IMR-90 (cell line): ENCODE measurements at regions not wholly inside any gene's neighbourhood (a gene's known extent, or its start where the extent isn't known, plus 50 kb on each side); places are given as distances from the start of the nearest gene placed in this dataset.

Source experiments
- ATAC-seq: fragments of 200-7000 bp; cut with Tn5 transposase; 2 replicates; pipeline ENCODE4 v1.9.1; 2020; ENCODE audit warnings: low read depth, mild to moderate bottlenecking, moderate library complexity
- BruUV-seq: library from RNA; stranded (reverse); fragments of 400-500 nt; replicated peaks from 2 replicates; lab custom pipeline; 2021; lab: Mats Ljungman, UMichigan
- CTCF ChIA-PET: fragments of 300-600 bp; formaldehyde crosslinking; extraction: SDS; loops from one replicate; lab custom pipeline; 2021; ENCODE audit warnings: antibody characterized with exemption; lab: Yijun Ruan, JAX
- POLR2A ChIA-PET: fragments of 300-600 bp; sonication (Branson Sonifier 250); formaldehyde crosslinking; loops from one replicate; lab custom pipeline; 2022; ENCODE audit warnings: antibody characterized with exemption; ENCODE audit not compliant: unreplicated experiment; lab: Charles Lee
- DNase-seq: peaks from one replicate; pipeline ENCODE4 v3.0.0; 2013
- H2AFZ ChIP-seq: replicated peaks from 2 replicates; pipeline ENCODE3; 2013; ENCODE audit warnings: low read length, mild to moderate bottlenecking; ENCODE audit not compliant: poor library complexity
- H2AK5ac ChIP-seq: 2 replicates; pipeline ENCODE4 v1.6.1; 2013; ENCODE audit warnings: low read depth, low read length, inconsistent platforms
- H2AK9ac ChIP-seq: replicated peaks from 2 replicates; pipeline ENCODE3; 2013; ENCODE audit warnings: mild to moderate bottlenecking, low read depth, low read length, moderate library complexity; ENCODE audit not compliant: poor library complexity
- H2BK120ac ChIP-seq: 2 replicates; pipeline ENCODE4 v1.6.1; 2013; ENCODE audit warnings: low read depth, low read length, inconsistent platforms
- H2BK15ac ChIP-seq: 3 replicates; pipeline ENCODE4 v1.6.1; 2013; ENCODE audit warnings: low read depth, low read length, inconsistent platforms
- H2BK20ac ChIP-seq: 2 replicates; pipeline ENCODE4 v1.6.1; 2013; ENCODE audit warnings: low read depth, mild to moderate bottlenecking, inconsistent platforms, low read length, moderate library complexity
- H2BK5ac ChIP-seq: 2 replicates; pipeline ENCODE4 v1.6.1; 2013; ENCODE audit warnings: mild to moderate bottlenecking, low read depth, low read length, inconsistent platforms; ENCODE audit not compliant: poor library complexity, severe bottlenecking
- H3K14ac ChIP-seq: replicated peaks from 2 replicates; pipeline ENCODE4 v1.6.1; 2013; ENCODE audit warnings: low read depth, low read length, inconsistent platforms
- H3K18ac ChIP-seq: 2 replicates; pipeline ENCODE4 v1.6.1; 2013; ENCODE audit warnings: low read depth, low read length, control low read depth
- H3K23ac ChIP-seq: 2 replicates; pipeline ENCODE4 v1.6.1; 2013; ENCODE audit warnings: low read depth, low read length, inconsistent platforms
- H3K27ac ChIP-seq: 2 replicates; pipeline ENCODE4 v1.5.1; 2013; ENCODE audit warnings: mild to moderate bottlenecking, control low read depth, low read length; ENCODE audit not compliant: insufficient read depth
- H3K27me3 ChIP-seq: 2 replicates; pipeline ENCODE4 v1.6.1; 2013; ENCODE audit warnings: low read length; ENCODE audit not compliant: control insufficient read depth, insufficient read depth
- H3K36me3 ChIP-seq: 2 replicates; pipeline ENCODE4 v1.6.1; 2013; ENCODE audit warnings: low read length, mixed read lengths; ENCODE audit not compliant: control insufficient read depth, insufficient read depth
- H3K4ac ChIP-seq: 2 replicates; pipeline ENCODE4 v1.6.1; 2013; ENCODE audit warnings: low read depth, low read length, inconsistent platforms
- H3K4me1 ChIP-seq: 2 replicates; pipeline ENCODE4 v1.6.1; 2013; ENCODE audit warnings: low read length, mixed read lengths; ENCODE audit not compliant: control insufficient read depth, insufficient read depth
- H3K4me2 ChIP-seq: 2 replicates; pipeline ENCODE4 v1.6.1; 2013; ENCODE audit warnings: low read depth, mild to moderate bottlenecking, control low read depth, low read length, moderate library complexity
- H3K4me3 ChIP-seq: 2 replicates; pipeline ENCODE4 v1.5.1; 2013; ENCODE audit warnings: low read depth, mild to moderate bottlenecking, control low read depth, low read length, moderate library complexity; ENCODE audit not compliant: insufficient read depth
- H3K56ac ChIP-seq: 2 replicates; pipeline ENCODE4 v1.6.1; 2013; ENCODE audit warnings: low read length, inconsistent platforms; ENCODE audit not compliant: insufficient read depth; ENCODE audit errors: extremely low read depth
- H3K79me1 ChIP-seq, 2 experiments: 2 replicates each; pipeline ENCODE4 v1.6.1; 2013; ENCODE audit warnings: low read length in 2 of 2, inconsistent platforms in 1 of 2, low read depth in 1 of 2
- H3K9ac ChIP-seq: 2 replicates; pipeline ENCODE4 v1.6.1; 2013; ENCODE audit warnings: low read depth, low read length, control low read depth
- H3K9me1 ChIP-seq: 2 replicates; pipeline ENCODE4 v1.6.1; 2013; ENCODE audit warnings: low read length, inconsistent platforms; ENCODE audit not compliant: insufficient read depth
- H3K9me3 ChIP-seq: 2 replicates; pipeline ENCODE4 v1.6.1; 2013; ENCODE audit warnings: low read length; ENCODE audit not compliant: control insufficient read depth, insufficient read depth
- H4K20me1 ChIP-seq: 2 replicates; pipeline ENCODE4 v1.6.1; 2013; ENCODE audit warnings: low read length, inconsistent platforms; ENCODE audit not compliant: insufficient read depth
- H4K5ac ChIP-seq: 2 replicates; pipeline ENCODE4 v1.6.1; 2013; ENCODE audit warnings: mild to moderate bottlenecking, low read depth, low read length, control low read depth
- H4K8ac ChIP-seq, 2 experiments: 2 replicates each; pipeline ENCODE4 v1.6.1; 2013; ENCODE audit warnings: low read depth in 2 of 2, low read length in 2 of 2, control low read depth in 1 of 2, inconsistent platforms in 1 of 2
- H4K91ac ChIP-seq: 2 replicates; pipeline ENCODE4 v1.6.1; 2013; ENCODE audit warnings: low read depth, low read length, inconsistent platforms; ENCODE audit not compliant: insufficient read depth
- BHLHE40 ChIP-seq: fragments of 150-350 bp; IDR thresholded peaks from 2 replicates; pipeline ENCODE4 v1.6.1; 2016; ENCODE audit warnings: mild to moderate bottlenecking, low read depth, low read length
- ELK1 ChIP-seq: fragments of 150-350 bp; IDR thresholded peaks from 2 replicates; pipeline ENCODE4 v1.6.1; 2016; ENCODE audit warnings: low read depth, mild to moderate bottlenecking, low read length, moderate library complexity, borderline replicate concordance
- FOS ChIP-seq: fragments of 150-350 bp; IDR thresholded peaks from 2 replicates; pipeline ENCODE4 v1.6.1; 2016; ENCODE audit warnings: low read depth, low read length
- MAFK ChIP-seq: IDR thresholded peaks from 2 replicates; pipeline ENCODE4 v1.6.1; 2012; ENCODE audit warnings: low read depth, low read length, improper control_type of control experiment
- MAZ ChIP-seq: IDR thresholded peaks from 2 replicates; pipeline ENCODE4 v1.6.1; 2012; ENCODE audit warnings: low read depth, mild to moderate bottlenecking, low read length, improper control_type of control experiment, moderate library complexity, borderline replicate concordance
- MXI1 ChIP-seq: IDR thresholded peaks from 2 replicates; pipeline ENCODE4 v1.6.1; 2012; ENCODE audit warnings: low read depth, mild to moderate bottlenecking, low read length, moderate library complexity, borderline replicate concordance
- NFE2L2 ChIP-seq: fragments of 150-350 bp; IDR thresholded peaks from 2 replicates; pipeline ENCODE4 v1.6.1; 2016; ENCODE audit warnings: low read depth, mild to moderate bottlenecking, low read length
- POLR2A ChIP-seq: IDR thresholded peaks from 2 replicates; pipeline ENCODE4 v1.6.1; 2012; ENCODE audit warnings: mild to moderate bottlenecking, low read depth, low read length
- RAD21 ChIP-seq: IDR thresholded peaks from 2 replicates; pipeline ENCODE4 v1.6.1; 2012; ENCODE audit warnings: low read length, improper control_type of control experiment
- RCOR1 ChIP-seq: IDR thresholded peaks from 2 replicates; pipeline ENCODE4 v1.6.1; 2012; ENCODE audit warnings: mild to moderate bottlenecking, low read length, improper control_type of control experiment; ENCODE audit not compliant: insufficient replicate concordance
- RFX5 ChIP-seq: IDR thresholded peaks from 2 replicates; pipeline ENCODE4 v1.8.0; 2012; ENCODE audit warnings: low read depth, mild to moderate bottlenecking, low read length, moderate library complexity
- SMC3 ChIP-seq: fragments of 150-350 bp; IDR thresholded peaks from 2 replicates; pipeline ENCODE4 v1.6.1; 2016; ENCODE audit warnings: low read depth, mild to moderate bottlenecking, antibody characterized with exemption, low read length, moderate library complexity
- dilution Hi-C: fragments of 300-500 bp; cut with HindIII; formaldehyde crosslinking; loops from one replicate; pipeline ENCODE4 v1.14.3; 2018; ENCODE audit warnings: low sequenced_read_pairs; ENCODE audit not compliant: unreplicated experiment
- in situ Hi-C: fragments of 300-500 bp; cut with MboI; formaldehyde crosslinking; loops from 3 replicates; pipeline ENCODE4 v1.14.3; 2019; ENCODE audit warnings: low sequenced_read_pairs, inconsistent platforms, mixed read lengths
- intact Hi-C: fragments of 100-400 bp; cut with micrococcal nuclease; formaldehyde crosslinking; loops from 2 replicates; pipeline ENCODE4 v1.10.0; 2022
- TF ChIP-seq, protein P1 (sequence below): conservative IDR thresholded peaks from 2 replicates; pipeline ENCODE4 v1.5.1; 2012; ENCODE audit warnings: mild to moderate bottlenecking, low read depth, low read length, improper control_type of control experiment

DNA sequence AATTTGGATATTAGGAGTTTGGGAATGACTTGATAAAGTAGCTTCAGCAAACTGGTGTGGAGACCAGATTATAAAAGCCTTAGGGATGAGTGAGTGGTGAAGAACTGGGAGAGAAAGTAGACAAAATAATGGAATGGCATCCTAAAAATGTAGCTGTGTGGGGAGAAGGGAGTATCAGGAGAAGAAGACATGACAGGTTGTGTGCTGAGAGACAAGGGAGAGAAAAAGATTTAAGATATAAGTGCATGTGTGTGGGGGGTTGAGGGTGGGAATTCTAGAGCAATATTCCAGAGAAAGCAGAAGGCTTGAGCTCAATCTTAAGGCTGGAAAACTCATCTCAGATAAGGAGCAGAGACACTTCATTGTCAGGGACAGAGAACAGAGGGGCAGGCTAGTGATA lies 159.5 kb downstream of the HNMT start:
- H2AK5ac ChIP-seq, result no peak overlapping the region
- no peak overlapping the region for H3K18ac ChIP-seq
- H2BK20ac ChIP-seq, result no peak overlapping the region
- in situ Hi-C loops, result no loop called here
- no peak overlapping the region for H2BK15ac ChIP-seq
- no TSS peak for BruUV-seq
- H3K4me3 ChIP-seq, result no peak overlapping the region
- no peak overlapping the region for H3K4ac ChIP-seq
- no peak overlapping the region for H3K23ac ChIP-seq
- H3K79me1 ChIP-seq, result no peaks in the 10 kb centered on the region
- H2AK9ac ChIP-seq, result no peak overlapping the region
- no peak overlapping the region for H4K8ac ChIP-seq
- no peak overlapping the region for H3K9ac ChIP-seq
- no peaks in the 10 kb centered on the region for H3K27me3 ChIP-seq
- TF ChIP-seq MAFK (no peak), RFX5 (no peak), SMC3 (no peak), NFE2L2 (no peak), ELK1 (no peak), FOS (no peak), MXI1 (no peak), RAD21 (no peak), BHLHE40 (no peak), MAZ (no peak), RCOR1 (no peak), POLR2A (no peak)
- TF ChIP-seq, protein P1, sequence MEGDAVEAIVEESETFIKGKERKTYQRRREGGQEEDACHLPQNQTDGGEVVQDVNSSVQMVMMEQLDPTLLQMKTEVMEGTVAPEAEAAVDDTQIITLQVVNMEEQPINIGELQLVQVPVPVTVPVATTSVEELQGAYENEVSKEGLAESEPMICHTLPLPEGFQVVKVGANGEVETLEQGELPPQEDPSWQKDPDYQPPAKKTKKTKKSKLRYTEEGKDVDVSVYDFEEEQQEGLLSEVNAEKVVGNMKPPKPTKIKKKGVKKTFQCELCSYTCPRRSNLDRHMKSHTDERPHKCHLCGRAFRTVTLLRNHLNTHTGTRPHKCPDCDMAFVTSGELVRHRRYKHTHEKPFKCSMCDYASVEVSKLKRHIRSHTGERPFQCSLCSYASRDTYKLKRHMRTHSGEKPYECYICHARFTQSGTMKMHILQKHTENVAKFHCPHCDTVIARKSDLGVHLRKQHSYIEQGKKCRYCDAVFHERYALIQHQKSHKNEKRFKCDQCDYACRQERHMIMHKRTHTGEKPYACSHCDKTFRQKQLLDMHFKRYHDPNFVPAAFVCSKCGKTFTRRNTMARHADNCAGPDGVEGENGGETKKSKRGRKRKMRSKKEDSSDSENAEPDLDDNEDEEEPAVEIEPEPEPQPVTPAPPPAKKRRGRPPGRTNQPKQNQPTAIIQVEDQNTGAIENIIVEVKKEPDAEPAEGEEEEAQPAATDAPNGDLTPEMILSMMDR, result no peak
- no peak for DNase-seq
- no peaks in the 10 kb centered on the region for H3K9me1 ChIP-seq
- H3K56ac ChIP-seq, result no peak overlapping the region
- CTCF ChIA-PET, result no interaction called here
- dilution Hi-C loops, result no loop called here
- ATAC-seq, result no peak; the same call in 1 of the 2 replicates
- H3K9me3 ChIP-seq, result no peaks in the 10 kb centered on the region
- no peaks in the 10 kb centered on the region for H4K20me1 ChIP-seq
- no peak overlapping the region for H3K27ac ChIP-seq
- no peak overlapping the region for H2BK5ac ChIP-seq
- no peak overlapping the region for H3K4me2 ChIP-seq
- POLR2A ChIA-PET, result no interaction called here
- intact Hi-C loops, result no loop called here
- H3K4me1 ChIP-seq, result 0 out of 2 replicates have a peak, but pooled peaks cover 2% of the 10 kb centered on the region
- H2AFZ ChIP-seq, result no peak overlapping the region
- H3K36me3 ChIP-seq, result no peaks in the 10 kb centered on the region
- H2BK120ac ChIP-seq, result no peak overlapping the region
- no peak overlapping the region for H4K91ac ChIP-seq
- H3K14ac ChIP-seq, result no peak overlapping the region
- H4K5ac ChIP-seq, result no peak overlapping the region
